GM12891 (cell line): ENCODE measurements at regions not wholly inside any gene's neighbourhood (a gene's known extent, or its start where the extent isn't known, plus 50 kb on each side); places are given as distances from the start of the nearest gene placed in this dataset.

ENCODE experiments used
- PAX5 ChIP-seq: IDR thresholded peaks from 2 replicates; pipeline ENCODE4 v1.6.1; 2011; ENCODE audit warnings: low read length, moderate library complexity, mild to moderate bottlenecking; ENCODE audit not compliant: insufficient read depth, severe bottlenecking
- POLR2A ChIP-seq: IDR thresholded peaks from 2 replicates; pipeline ENCODE4 v1.6.1; 2011; ENCODE audit warnings: low read depth, low read length, control low read depth
- POLR2AphosphoS5 ChIP-seq: IDR thresholded peaks from 2 replicates; pipeline ENCODE4 v1.6.1; 2011; ENCODE audit warnings: low read depth, low read length, control low read depth
- POU2F2 ChIP-seq: IDR thresholded peaks from 2 replicates; pipeline ENCODE4 v1.6.1; 2011; ENCODE audit warnings: low read depth, mild to moderate bottlenecking, control low read depth, low read length, moderate library complexity
- TAF1 ChIP-seq: IDR thresholded peaks from 2 replicates; pipeline ENCODE4 v1.6.1; 2011; ENCODE audit warnings: low read depth, low read length, control low read depth

DNA sequence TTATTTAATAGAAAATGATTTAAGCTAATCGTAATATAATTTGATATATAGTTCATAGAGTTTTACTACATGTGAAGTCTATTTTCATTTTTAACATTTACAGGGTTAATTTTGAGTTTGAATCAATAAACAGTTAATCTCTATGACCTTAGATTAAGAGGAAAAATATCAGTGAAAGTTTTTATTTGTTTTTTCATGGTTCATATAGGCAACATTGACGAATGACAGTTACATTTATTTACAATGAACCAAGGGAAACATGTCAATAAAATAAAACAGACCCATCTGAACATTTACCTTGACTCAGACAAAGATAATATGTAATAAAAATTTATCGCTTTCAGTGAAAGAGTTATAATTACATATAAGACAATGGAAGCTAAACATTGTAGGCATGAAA, 346.6 kb upstream of the SLITRK5 start:
- TF ChIP-seq TAF1 (no peak), POLR2AphosphoS5 (no peak), POLR2A (no peak), PAX5 (no peak), POU2F2 (no peak)
